Heart left ventricle (tissue), 16 donors: ENCODE measurements at regions not wholly inside any gene's neighbourhood (a gene's known extent, or its start where the extent isn't known, plus 50 kb on each side); places are given as distances from the start of the nearest gene placed in this dataset.
A peak's percentile ranks its signal among the peaks of the same experiment; 100 is the strongest.

Experiments used
- ATAC-seq, 4 donors: fragments of 200-7000 bp; cut with Tn5 transposase; one replicate each; pipeline ENCODE4 v1.9.1; 2020 to 2022; ENCODE audit warnings: moderate library complexity in 4 of 4, mild to moderate bottlenecking in 3 of 4, moderate number of reproducible peaks in 1 of 4
- DNase-seq, 5 donors: peaks; one replicate each; pipeline ENCODE4 v3.0.0-alpha.2; 2020
- H3K27ac ChIP-seq, 12 donors: fragments of 200-600 bp; sonication (generic) in 4 of 12; one replicate each; pipeline versions ENCODE4 v1.5.0 to v1.8.0; 2016 to 2022; ENCODE audit warnings: mild to moderate bottlenecking in 2 of 12
- H3K27me3 ChIP-seq, 9 donors: fragments of 200-600 bp; sonication (generic) in 2 of 9; one replicate each; pipeline versions ENCODE4 v1.5.1 to v1.8.0; 2016 to 2022; ENCODE audit warnings: mild to moderate bottlenecking in 3 of 9
- H3K36me3 ChIP-seq, 9 donors: fragments of 200-600 bp; sonication (generic) in 2 of 9; one replicate each; pipeline versions ENCODE4 v1.5.0 to v1.8.0; 2018 to 2022; ENCODE audit warnings: mild to moderate bottlenecking in 2 of 9
- H3K4me1 ChIP-seq, 12 donors: fragments of 200-600 bp; sonication (generic) in 4 of 12; one replicate each; pipeline versions ENCODE4 v1.5.0 to v1.8.0; 2016 to 2022; ENCODE audit warnings: mild to moderate bottlenecking in 3 of 12
- H3K4me3 ChIP-seq, 12 donors: fragments of 200-600 bp; sonication (generic) in 4 of 12; one replicate each; pipeline versions ENCODE4 v1.5.0 to v1.8.0; 2017 to 2022; ENCODE audit warnings: mild to moderate bottlenecking in 9 of 12, moderate library complexity in 4 of 12
- H3K9me3 ChIP-seq, 12 donors: fragments of 200-600 bp; sonication (generic) in 4 of 12; one replicate each; pipeline versions ENCODE4 v1.5.0 to v1.8.0; 2016 to 2022; ENCODE audit warnings: mild to moderate bottlenecking in 1 of 12
- CTCF ChIP-seq, 12 donors: fragments of 200-600 bp; sonication (generic) in 4 of 12; IDR thresholded peaks; one replicate each; pipeline versions ENCODE4 v1.5.0 to v1.8.0; 2018 to 2022; ENCODE audit warnings: antibody characterized with exemption in 12 of 12, mild to moderate bottlenecking in 5 of 12
- POLR2A ChIP-seq, 2 donors: fragments of 450-650 bp; IDR thresholded peaks; one replicate each; pipeline ENCODE4 v1.6.1; 2017; ENCODE audit warnings: antibody characterized with exemption in 2 of 2, mild to moderate bottlenecking in 2 of 2, moderate library complexity in 2 of 2
- WGBS, 4 donors: extraction: QIAGEN DNeasy Blood & Tissue Kit in 2 of 4; methylation state at CpG; one replicate each; pipeline versions ENCODE4 v1.1.5 to v1.1.7; 2013 to 2018; 5-methylcytosine and 5-hydroxymethylcytosine counted together
- intact Hi-C, 10 donors: fragments of 100-400 bp; cut with DNase I; formaldehyde crosslinking; loops; one replicate each; pipeline versions ENCODE4 v1.11.1 to v1.14.2; 2022
- donor health status: ischemic (EF 13 %, LVEDD 7.1; RV severe dilation, severe dysfunction).
- donor health status: healthy with polysubstance abuse.
- donor health status: DM: no; HTN: yes; CAD: no.
- donor health status: DM: no; HTN: no; CAD: no.
- donor health status: ischemic (EF 25% LVEDD 6.9; RV normal size, moderate dysfunction).
- donor health status: ischemic (EF 25% LVEDD 5.7; RV mildly dilated, moderate dysfunction).
- donor health status: healthy.
- donor health status: DM: yes; HTN: yes; CAD: no.
- donor health status: ischemic (EF 35%, LVEDD 5.7; RV mildly dilated, moderate dysfunction).
- donor health status: nonischemic (EF 11% LVEDD 7.7; RV severe dilation, severe dysfunction).
- donor health status: DM: yes; HTN: yes; CAD: no.
- donor health status: PGD.
- donor health status: ischemic (EF 29% LVEDD 5.4; RV normal size, mild dysfunction).
- donor health status: nonischemic (EF 23%, LVEDD 6.1; RV moderate dilation, normal function).

GRCh38 chr4:138037696-138038095 lies 204.5 kb downstream of the SLC7A11 start:
- WGBS, 4 donors: 59 to 76% (median 66%) methylated on average over 3 of the region's 3 CpGs
- TF ChIP-seq CTCF (IDR thresholded peaks at IDR 0.05) (no peak), POLR2A (IDR thresholded peaks at IDR 0.05) (no peak)
- intact Hi-C loops: loop anchor here (2.0 to 10.0 kb wide), 16 partner anchors 47 to 880 kb away; no protein-coding TSS in a partner anchor
- H3K4me3 ChIP-seq: no peak overlapping the region
- H3K27me3 ChIP-seq: no peaks in the 10 kb centered on the region
- no peaks in the 10 kb centered on the region for H3K9me3 ChIP-seq
- DNase-seq: no peak
- no peak overlapping the region for H3K27ac ChIP-seq
- H3K4me1 ChIP-seq: peaks cover 0 to 6% (median 0%) of the 10 kb centered on the region in 12 donors
- H3K36me3 ChIP-seq: no peaks in the 10 kb centered on the region
- peak in 1 of 4 donors; percentile 37 for ATAC-seq

GRCh38 chr4:138035781-138036258 lies 206.3 kb downstream of the SLC7A11 start:
- no peak for DNase-seq
- TF ChIP-seq POLR2A (IDR thresholded peaks at IDR 0.05) (no peak), CTCF (IDR thresholded peaks at IDR 0.05) (peak; percentile 36 to 69 (median 60))
- intact Hi-C loops: loop anchor here (1.0 to 10.0 kb wide), 18 partner anchors 49 to 881 kb away; no protein-coding TSS in a partner anchor
- H3K4me1 ChIP-seq: peaks cover 0 to 6% (median 0%) of the 10 kb centered on the region in 12 donors
- H3K9me3 ChIP-seq: no peaks in the 10 kb centered on the region
- 20 to 23% (median 22%) methylated on average over 1 of the region's 1 CpG for WGBS, 4 donors
- H3K4me3 ChIP-seq: no peak overlapping the region
- no peak overlapping the region for H3K27ac ChIP-seq
- H3K27me3 ChIP-seq: no peaks in the 10 kb centered on the region
- no peaks in the 10 kb centered on the region for H3K36me3 ChIP-seq
- ATAC-seq: peak; percentile 64 to 94 (median 83)

- Histone ChIP-seq H3K27me3 (peaks cover 0 to 3% (median 0%) of the 10 kb centered on the region in 9 donors), H3K27ac (no peak overlapping the region), H3K4me1 (peaks cover 0 to 6% (median 0%) of the 10 kb centered on the region in 12 donors), H3K9me3 (no peaks in the 10 kb centered on the region), H3K36me3 (no peaks in the 10 kb centered on the region), H3K4me3 (no peak overlapping the region)
- DNase-seq (no peak), ATAC-seq (no peak)
- 57 to 68% (median 66%) methylated on average over 2 of the region's 2 CpGs for WGBS, 4 donors
- intact Hi-C loops: loop anchor here (1.0 to 10.0 kb wide), 14 partner anchors 50 to 882 kb away; no protein-coding TSS in a partner anchor
- no peak for TF ChIP-seq POLR2A (IDR thresholded peaks at IDR 0.05)
- TF ChIP-seq CTCF (IDR thresholded peaks at IDR 0.05): no peak
Observed at GRCh38 chr4:138034871-138035270, 207.3 kb downstream of the SLC7A11 start.

- DNase-seq (no peak), ATAC-seq (no peak)
- TF ChIP-seq CTCF (IDR thresholded peaks at IDR 0.05): no peak
- no peak for TF ChIP-seq POLR2A (IDR thresholded peaks at IDR 0.05)
- Histone ChIP-seq H3K4me1 (peaks cover 0 to 6% (median 0%) of the 10 kb centered on the region in 12 donors), H3K36me3 (no peaks in the 10 kb centered on the region), H3K9me3 (no peaks in the 10 kb centered on the region), H3K27me3 (peaks cover 0 to 3% (median 0%) of the 10 kb centered on the region in 9 donors), H3K27ac (no peak overlapping the region), H3K4me3 (no peak overlapping the region)
- intact Hi-C loops: loop anchor here in 3 of 10 donors (2.0 to 10.0 kb wide), 5 partner anchors 53 to 843 kb away; no protein-coding TSS in a partner anchor
Observed at GRCh38 chr4:138032222-138032621, 209.9 kb downstream of the SLC7A11 start.
